GM12874 (cell line): ENCODE measurements at regions not wholly inside any gene's neighbourhood (a gene's known extent, or its start where the extent isn't known, plus 50 kb on each side); places are given as distances from the start of the nearest gene placed in this dataset.

ENCODE experiments used
- TF ChIP-seq, protein P1 (sequence below): IDR thresholded peaks from 2 replicates; pipeline ENCODE4 v1.5.1; 2011; ENCODE audit warnings: low read depth, mild to moderate bottlenecking, control low read depth, low read length, moderate library complexity; ENCODE audit not compliant: insufficient read depth

- TF ChIP-seq, protein P1, sequence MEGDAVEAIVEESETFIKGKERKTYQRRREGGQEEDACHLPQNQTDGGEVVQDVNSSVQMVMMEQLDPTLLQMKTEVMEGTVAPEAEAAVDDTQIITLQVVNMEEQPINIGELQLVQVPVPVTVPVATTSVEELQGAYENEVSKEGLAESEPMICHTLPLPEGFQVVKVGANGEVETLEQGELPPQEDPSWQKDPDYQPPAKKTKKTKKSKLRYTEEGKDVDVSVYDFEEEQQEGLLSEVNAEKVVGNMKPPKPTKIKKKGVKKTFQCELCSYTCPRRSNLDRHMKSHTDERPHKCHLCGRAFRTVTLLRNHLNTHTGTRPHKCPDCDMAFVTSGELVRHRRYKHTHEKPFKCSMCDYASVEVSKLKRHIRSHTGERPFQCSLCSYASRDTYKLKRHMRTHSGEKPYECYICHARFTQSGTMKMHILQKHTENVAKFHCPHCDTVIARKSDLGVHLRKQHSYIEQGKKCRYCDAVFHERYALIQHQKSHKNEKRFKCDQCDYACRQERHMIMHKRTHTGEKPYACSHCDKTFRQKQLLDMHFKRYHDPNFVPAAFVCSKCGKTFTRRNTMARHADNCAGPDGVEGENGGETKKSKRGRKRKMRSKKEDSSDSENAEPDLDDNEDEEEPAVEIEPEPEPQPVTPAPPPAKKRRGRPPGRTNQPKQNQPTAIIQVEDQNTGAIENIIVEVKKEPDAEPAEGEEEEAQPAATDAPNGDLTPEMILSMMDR = no peak
These were observed 126.3 kb downstream of the MID1IP1 start for GRCh38 chrX:38927592-38927991.

DNA sequence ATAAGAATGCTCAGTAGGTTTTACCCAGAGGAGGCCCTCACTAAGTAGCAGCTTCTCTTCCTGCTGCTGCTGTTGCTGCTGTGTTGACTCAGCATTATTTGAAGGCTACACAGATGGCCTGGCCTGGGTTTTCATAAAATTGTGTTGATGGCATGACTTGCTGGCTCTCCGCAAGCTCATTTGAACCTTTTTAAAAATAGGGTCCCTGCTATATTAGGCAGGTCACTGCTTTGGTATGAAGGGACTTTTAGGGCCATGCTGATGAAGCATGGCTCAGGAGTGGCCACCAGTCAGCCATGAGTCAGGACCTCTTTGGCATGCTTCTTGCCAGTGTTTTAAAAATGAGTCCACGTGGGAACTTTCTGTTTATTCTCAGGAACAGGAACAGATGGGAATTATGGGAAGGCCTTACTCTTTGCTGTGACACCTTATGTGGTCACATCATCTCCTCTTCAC lies 128.7 kb downstream of the MID1IP1 start:
- TF ChIP-seq, protein P1 = no peak

DNA sequence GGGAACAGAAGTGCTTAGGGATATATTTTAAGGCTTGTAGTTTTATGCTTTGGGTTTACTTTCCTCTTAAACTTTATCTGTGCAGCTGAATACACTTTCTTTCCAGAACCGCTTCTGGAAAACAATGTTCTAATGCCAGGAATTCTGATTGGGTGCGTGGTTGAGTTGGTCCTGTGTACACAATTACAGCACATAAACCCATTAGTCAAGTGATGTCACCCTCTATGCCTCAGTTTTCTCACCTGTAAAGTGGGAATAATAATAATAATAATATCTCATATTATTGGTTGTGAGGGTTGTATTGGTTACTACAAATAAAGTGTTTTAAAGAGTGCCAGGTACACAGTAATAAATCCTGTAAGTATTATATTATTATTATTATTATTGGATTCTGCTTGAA lies 129.2 kb downstream of the MID1IP1 start:
- TF ChIP-seq, protein P1 = no peak

DNA sequence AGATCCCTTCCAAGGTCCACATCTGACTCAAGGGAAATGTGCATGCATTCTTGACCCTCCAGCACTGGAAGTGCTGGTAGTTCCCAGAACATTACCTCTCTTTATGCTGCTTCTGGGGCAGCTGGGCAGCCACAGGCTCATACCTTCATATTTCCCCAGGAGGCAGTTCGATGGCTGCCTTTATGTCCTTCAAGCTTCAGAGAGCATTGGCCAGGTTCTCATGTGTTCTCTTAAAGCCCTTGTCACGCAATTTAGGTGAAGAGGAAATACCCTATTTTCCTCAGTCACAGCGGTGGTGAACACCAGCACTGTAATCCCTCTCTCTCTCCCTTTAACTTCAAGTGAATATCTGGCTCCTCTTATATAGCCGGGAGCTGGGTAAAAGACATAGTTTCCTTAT lies 134.3 kb downstream of the MID1IP1 start:
- TF ChIP-seq, protein P1 = no peak

GRCh38 chrX:38937400-38937799 lies 136.1 kb downstream of the MID1IP1 start:
- TF ChIP-seq, protein P1 = no peak

GRCh38 chrX:38937926-38938325 lies 136.7 kb downstream of the MID1IP1 start:
- TF ChIP-seq, protein P1 = no peak

- TF ChIP-seq, protein P1 = no peak
These were observed 137.8 kb downstream of the MID1IP1 start for GRCh38 chrX:38939067-38939466.
